ENCODE measurements at regions not wholly inside any gene's neighbourhood (a gene's known extent, or its start where the extent isn't known, plus 50 kb on each side); places are given as distances from the start of the nearest gene placed in this dataset.

DNA sequence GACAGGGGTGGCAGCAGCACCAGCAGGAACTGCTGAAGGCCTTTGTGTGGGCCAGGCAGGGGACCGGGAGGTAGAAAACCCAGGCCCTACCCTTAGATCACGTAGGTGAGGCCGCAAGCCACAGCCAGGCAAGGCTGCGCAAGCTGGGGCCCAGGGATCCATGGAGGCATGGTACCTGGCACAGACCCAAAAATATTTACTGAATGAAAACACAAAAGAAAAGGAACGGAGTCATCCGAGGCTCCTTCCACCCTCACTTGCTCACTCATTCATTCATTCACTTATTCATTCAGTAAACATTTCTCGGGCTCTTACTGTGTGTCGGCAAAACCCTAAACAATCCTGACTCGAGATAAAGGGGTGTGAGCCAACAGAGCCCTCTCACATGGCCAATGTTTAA is 102.3 kb downstream of the BCOR start:
- Histone ChIP-seq H3K4me3 (ENCODE audit: low read length in 2 of 2) (no peak overlapping the region), H3K4me1 (ENCODE audit: control insufficient read depth, insufficient read depth, low read length) (no peaks in the 10 kb centered on the region), H3K27ac (ENCODE audit: low read length) (no peak overlapping the region), H3K9me3 (ENCODE audit: control insufficient read depth in 2 of 2, low read length in 2 of 2) (no peaks in the 10 kb centered on the region), H3K9ac (ENCODE audit: low read length in 2 of 2) (no peak overlapping the region), H3K36me3 (ENCODE audit: control insufficient read depth in 2 of 2, insufficient read depth in 2 of 2, low read length in 2 of 2) (no peaks in the 10 kb centered on the region), H3K27me3 (ENCODE audit: control insufficient read depth in 1 of 2, insufficient read depth in 2 of 2, low read length in 2 of 2) (peaks cover 0 to 9% of the 10 kb centered on the region in 2 donors)

DNA sequence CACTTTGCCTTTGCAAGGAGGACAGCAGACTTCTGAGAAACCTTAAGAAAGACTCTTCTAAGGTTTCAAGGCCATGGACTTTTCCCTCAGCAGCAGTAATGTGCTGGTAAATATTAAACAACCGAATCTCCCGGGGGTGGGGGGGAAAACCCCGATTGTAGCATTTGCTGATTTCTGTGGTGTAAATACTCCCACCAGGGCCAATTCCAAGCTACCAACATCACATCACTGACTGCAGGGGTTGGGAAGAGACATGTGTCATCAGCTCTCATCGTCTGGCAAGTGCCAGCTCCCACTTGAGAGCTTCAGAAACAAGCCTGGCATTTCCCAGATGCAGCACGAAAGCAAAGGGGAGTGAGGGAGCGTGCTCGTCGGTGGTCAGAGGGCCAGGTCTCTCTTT is 101.2 kb downstream of the BCOR start:
- H3K4me1 ChIP-seq (ENCODE audit: control insufficient read depth, insufficient read depth, low read length) = no peaks in the 10 kb centered on the region
- peaks cover 0 to 9% of the 10 kb centered on the region in 2 donors for H3K27me3 ChIP-seq (ENCODE audit: control insufficient read depth in 1 of 2, insufficient read depth in 2 of 2, low read length in 2 of 2)
- H3K27ac ChIP-seq (ENCODE audit: low read length) = no peak overlapping the region
- H3K4me3 ChIP-seq (ENCODE audit: low read length in 2 of 2) = no peak overlapping the region
- H3K36me3 ChIP-seq (ENCODE audit: control insufficient read depth in 2 of 2, insufficient read depth in 2 of 2, low read length in 2 of 2) = no peaks in the 10 kb centered on the region
- H3K9ac ChIP-seq (ENCODE audit: low read length in 2 of 2) = no peak overlapping the region
- no peaks in the 10 kb centered on the region for H3K9me3 ChIP-seq (ENCODE audit: control insufficient read depth in 2 of 2, low read length in 2 of 2)

- Histone ChIP-seq H3K4me3 (ENCODE audit: low read length in 2 of 2) (no peak overlapping the region), H3K36me3 (ENCODE audit: control insufficient read depth in 2 of 2, insufficient read depth in 2 of 2, low read length in 2 of 2) (no peaks in the 10 kb centered on the region), H3K27me3 (ENCODE audit: control insufficient read depth in 1 of 2, insufficient read depth in 2 of 2, low read length in 2 of 2) (peaks cover 0 to 10% of the 10 kb centered on the region in 2 donors), H3K27ac (ENCODE audit: low read length) (no peak overlapping the region), H3K9ac (ENCODE audit: low read length in 2 of 2) (no peak overlapping the region), H3K9me3 (ENCODE audit: control insufficient read depth in 2 of 2, low read length in 2 of 2) (no peaks in the 10 kb centered on the region), H3K4me1 (ENCODE audit: control insufficient read depth, insufficient read depth, low read length) (no peaks in the 10 kb centered on the region)
Observed at GRCh38 chrX:39998636-39999406, 98.9 kb downstream of the BCOR start.
